SK-N-SH treated with all-trans-retinoic acid at 6 μM for 48 hours (cell line): ENCODE measurements at regions not wholly inside any gene's neighbourhood (a gene's known extent, or its start where the extent isn't known, plus 50 kb on each side); places are given as distances from the start of the nearest gene placed in this dataset.

Experiments
- ATAC-seq: fragments of 200-7000 bp; cut with Tn5 transposase; 3 replicates; pipeline ENCODE4 v1.9.1; 2020; ENCODE audit warnings: mild to moderate bottlenecking, moderate library complexity
- BACH2 ChIP-seq: fragments of 250-450 bp; sonication (Bioruptor Pico); IDR thresholded peaks from 2 replicates; pipeline ENCODE4 v1.9.0; 2021; ENCODE audit warnings: mild to moderate bottlenecking, borderline replicate concordance
- CSDC2 ChIP-seq: fragments of 250-450 bp; sonication (Bioruptor Pico); IDR thresholded peaks from 2 replicates; pipeline ENCODE4 v1.5.0; 2020; ENCODE audit warnings: mild to moderate bottlenecking, moderate library complexity
- ESRRG ChIP-seq: fragments of 250-450 bp; sonication (Bioruptor Pico); IDR thresholded peaks from 2 replicates; pipeline ENCODE4 v1.6.1; 2021; ENCODE audit warnings: mild to moderate bottlenecking
- GLIS3 ChIP-seq: fragments of 250-450 bp; sonication (Bioruptor Pico); IDR thresholded peaks from 2 replicates; pipeline ENCODE4 v1.5.0; 2020; ENCODE audit warnings: mild to moderate bottlenecking, moderate library complexity
- ISL1 ChIP-seq: fragments of 250-450 bp; sonication (Bioruptor Pico); IDR thresholded peaks from 2 replicates; pipeline ENCODE4 v2.1.2; 2022; ENCODE audit warnings: mild to moderate bottlenecking, moderate library complexity
- OSR1 ChIP-seq: fragments of 250-450 bp; sonication (Bioruptor Pico); IDR thresholded peaks from 2 replicates; pipeline ENCODE4 v1.8.0; 2022; ENCODE audit warnings: moderate library complexity, mild to moderate bottlenecking, inconsistent platforms
- PPARA ChIP-seq: fragments of 250-450 bp; sonication (Bioruptor Pico); IDR thresholded peaks from 2 replicates; pipeline ENCODE4 v1.5.0; 2020; ENCODE audit warnings: mild to moderate bottlenecking, borderline replicate concordance
- RARB ChIP-seq: fragments of 250-450 bp; sonication (Bioruptor Pico); IDR thresholded peaks from 2 replicates; pipeline ENCODE4 v1.8.0; 2021; ENCODE audit warnings: mild to moderate bottlenecking, moderate library complexity
- SNAI2 ChIP-seq: fragments of 250-450 bp; sonication (Bioruptor Pico); IDR thresholded peaks from 2 replicates; pipeline ENCODE4 v1.5.0; 2020; ENCODE audit warnings: mild to moderate bottlenecking, moderate library complexity
- TCF4 ChIP-seq: fragments of 250-450 bp; sonication (Bioruptor Pico); IDR thresholded peaks from 2 replicates; pipeline ENCODE4 v1.8.0; 2021; ENCODE audit warnings: mild to moderate bottlenecking, moderate library complexity, borderline replicate concordance
- TOX ChIP-seq: fragments of 250-450 bp; sonication (Bioruptor Pico); IDR thresholded peaks from 2 replicates; pipeline ENCODE4 v1.8.0; 2021; ENCODE audit warnings: mild to moderate bottlenecking, moderate library complexity, borderline replicate concordance
- ZC3H10 ChIP-seq: fragments of 250-450 bp; sonication (Bioruptor Pico); IDR thresholded peaks from 2 replicates; pipeline ENCODE4 v1.5.1; 2021; ENCODE audit warnings: mild to moderate bottlenecking, moderate library complexity
- ZFP30 ChIP-seq: fragments of 450-650 bp; formaldehyde crosslinking; IDR thresholded peaks from 2 replicates; pipeline ENCODE4 v1.5.0; 2022; ENCODE audit warnings: mild to moderate bottlenecking, moderate library complexity
- ZNF565 ChIP-seq: fragments of 450-650 bp; formaldehyde crosslinking; conservative IDR thresholded peaks from 2 replicates; pipeline ENCODE4 v1.5.0; 2020; ENCODE audit warnings: low read depth, mild to moderate bottlenecking, moderate library complexity
- ZNF70 ChIP-seq: fragments of 450-650 bp; formaldehyde crosslinking; IDR thresholded peaks from 2 replicates; pipeline ENCODE4 v1.5.0; 2020; ENCODE audit warnings: mild to moderate bottlenecking, moderate library complexity
- ZNF8 ChIP-seq: fragments of 450-650 bp; formaldehyde crosslinking; IDR thresholded peaks from 2 replicates; pipeline ENCODE4 v1.5.0; 2020; ENCODE audit warnings: mild to moderate bottlenecking, moderate library complexity
- TF ChIP-seq, protein P1 (sequence below): fragments of 250-450 bp; sonication (Bioruptor Pico); IDR thresholded peaks from 2 replicates; pipeline ENCODE4 v1.8.0; 2021; ENCODE audit warnings: low read depth, mild to moderate bottlenecking, moderate library complexity, borderline replicate concordance
- TF ChIP-seq, protein P2 (sequence below): fragments of 250-450 bp; sonication (Bioruptor Pico); IDR thresholded peaks from 2 replicates; pipeline ENCODE4 v1.8.0; 2020; ENCODE audit warnings: mild to moderate bottlenecking, moderate library complexity, borderline replicate concordance
- TF ChIP-seq, protein P3 (sequence below): fragments of 250-450 bp; sonication (Bioruptor Pico); IDR thresholded peaks from 2 replicates; pipeline ENCODE4 v1.5.0; 2020; ENCODE audit warnings: mild to moderate bottlenecking, moderate library complexity
- TF ChIP-seq, protein P4 (sequence below): fragments of 250-450 bp; sonication (Bioruptor Pico); IDR thresholded peaks from 2 replicates; pipeline ENCODE4 v1.5.1; 2020; ENCODE audit warnings: low read depth, mild to moderate bottlenecking, moderate library complexity

DNA sequence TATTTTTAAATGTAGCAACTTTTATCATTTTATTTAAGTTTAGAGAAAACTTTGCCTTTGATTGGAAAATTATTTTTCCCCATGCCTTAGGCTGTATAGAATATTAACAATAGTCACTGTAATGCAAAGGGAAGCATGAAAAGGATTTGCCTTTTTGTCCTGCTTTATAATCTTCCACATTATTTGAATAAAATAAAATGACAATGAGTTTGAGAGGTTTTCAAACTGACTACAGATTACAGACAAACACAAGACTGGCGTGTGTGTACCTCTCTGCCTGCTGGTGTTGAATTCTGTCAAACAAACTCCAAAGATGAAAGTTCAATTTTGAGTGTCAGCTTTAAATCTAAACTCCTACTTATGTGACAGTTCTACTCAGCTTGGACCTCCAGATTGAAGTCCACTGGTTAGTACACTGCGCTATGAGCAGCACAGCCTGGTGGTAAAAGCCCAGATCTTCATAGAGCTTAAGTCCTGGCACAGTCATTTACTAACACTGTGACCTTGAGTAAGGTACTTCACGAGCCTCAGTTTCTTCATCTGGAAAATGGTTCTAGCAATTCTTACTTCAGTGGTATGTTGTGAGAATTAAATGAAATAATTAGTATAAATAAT lies 98.3 kb upstream of the CPNE8 start:
- no peak for ATAC-seq
- TF ChIP-seq ZNF8 (CRISPR knock-in tag): no peak
- TF ChIP-seq ESRRG (CRISPR knock-in tag): no peak
- TF ChIP-seq GLIS3 (CRISPR knock-in tag): no peak
- TF ChIP-seq, protein P1, sequence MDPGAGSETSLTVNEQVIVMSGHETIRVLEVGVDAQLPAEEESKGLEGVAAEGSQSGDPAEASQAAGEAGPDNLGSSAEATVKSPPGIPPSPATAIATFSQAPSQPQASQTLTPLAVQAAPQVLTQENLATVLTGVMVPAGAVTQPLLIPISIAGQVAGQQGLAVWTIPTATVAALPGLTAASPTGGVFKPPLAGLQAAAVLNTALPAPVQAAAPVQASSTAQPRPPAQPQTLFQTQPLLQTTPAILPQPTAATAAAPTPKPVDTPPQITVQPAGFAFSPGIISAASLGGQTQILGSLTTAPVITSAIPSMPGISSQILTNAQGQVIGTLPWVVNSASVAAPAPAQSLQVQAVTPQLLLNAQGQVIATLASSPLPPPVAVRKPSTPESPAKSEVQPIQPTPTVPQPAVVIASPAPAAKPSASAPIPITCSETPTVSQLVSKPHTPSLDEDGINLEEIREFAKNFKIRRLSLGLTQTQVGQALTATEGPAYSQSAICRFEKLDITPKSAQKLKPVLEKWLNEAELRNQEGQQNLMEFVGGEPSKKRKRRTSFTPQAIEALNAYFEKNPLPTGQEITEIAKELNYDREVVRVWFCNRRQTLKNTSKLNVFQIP (CRISPR knock-in tag): no peak
- no peak for TF ChIP-seq ISL1
- no peak for TF ChIP-seq ZNF565 (CRISPR knock-in tag)
- no peak for TF ChIP-seq TCF4 (CRISPR knock-in tag)
- no peak for TF ChIP-seq PPARA
- TF ChIP-seq, protein P2, sequence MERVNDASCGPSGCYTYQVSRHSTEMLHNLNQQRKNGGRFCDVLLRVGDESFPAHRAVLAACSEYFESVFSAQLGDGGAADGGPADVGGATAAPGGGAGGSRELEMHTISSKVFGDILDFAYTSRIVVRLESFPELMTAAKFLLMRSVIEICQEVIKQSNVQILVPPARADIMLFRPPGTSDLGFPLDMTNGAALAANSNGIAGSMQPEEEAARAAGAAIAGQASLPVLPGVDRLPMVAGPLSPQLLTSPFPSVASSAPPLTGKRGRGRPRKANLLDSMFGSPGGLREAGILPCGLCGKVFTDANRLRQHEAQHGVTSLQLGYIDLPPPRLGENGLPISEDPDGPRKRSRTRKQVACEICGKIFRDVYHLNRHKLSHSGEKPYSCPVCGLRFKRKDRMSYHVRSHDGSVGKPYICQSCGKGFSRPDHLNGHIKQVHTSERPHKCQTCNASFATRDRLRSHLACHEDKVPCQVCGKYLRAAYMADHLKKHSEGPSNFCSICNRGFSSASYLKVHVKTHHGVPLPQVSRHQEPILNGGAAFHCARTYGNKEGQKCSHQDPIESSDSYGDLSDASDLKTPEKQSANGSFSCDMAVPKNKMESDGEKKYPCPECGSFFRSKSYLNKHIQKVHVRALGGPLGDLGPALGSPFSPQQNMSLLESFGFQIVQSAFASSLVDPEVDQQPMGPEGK (CRISPR knock-in tag): no peak
- no peak for TF ChIP-seq ZFP30 (CRISPR knock-in tag)
- TF ChIP-seq ZNF70 (CRISPR knock-in tag): no peak
- TF ChIP-seq CSDC2 (CRISPR knock-in tag): no peak
- TF ChIP-seq, protein P3, sequence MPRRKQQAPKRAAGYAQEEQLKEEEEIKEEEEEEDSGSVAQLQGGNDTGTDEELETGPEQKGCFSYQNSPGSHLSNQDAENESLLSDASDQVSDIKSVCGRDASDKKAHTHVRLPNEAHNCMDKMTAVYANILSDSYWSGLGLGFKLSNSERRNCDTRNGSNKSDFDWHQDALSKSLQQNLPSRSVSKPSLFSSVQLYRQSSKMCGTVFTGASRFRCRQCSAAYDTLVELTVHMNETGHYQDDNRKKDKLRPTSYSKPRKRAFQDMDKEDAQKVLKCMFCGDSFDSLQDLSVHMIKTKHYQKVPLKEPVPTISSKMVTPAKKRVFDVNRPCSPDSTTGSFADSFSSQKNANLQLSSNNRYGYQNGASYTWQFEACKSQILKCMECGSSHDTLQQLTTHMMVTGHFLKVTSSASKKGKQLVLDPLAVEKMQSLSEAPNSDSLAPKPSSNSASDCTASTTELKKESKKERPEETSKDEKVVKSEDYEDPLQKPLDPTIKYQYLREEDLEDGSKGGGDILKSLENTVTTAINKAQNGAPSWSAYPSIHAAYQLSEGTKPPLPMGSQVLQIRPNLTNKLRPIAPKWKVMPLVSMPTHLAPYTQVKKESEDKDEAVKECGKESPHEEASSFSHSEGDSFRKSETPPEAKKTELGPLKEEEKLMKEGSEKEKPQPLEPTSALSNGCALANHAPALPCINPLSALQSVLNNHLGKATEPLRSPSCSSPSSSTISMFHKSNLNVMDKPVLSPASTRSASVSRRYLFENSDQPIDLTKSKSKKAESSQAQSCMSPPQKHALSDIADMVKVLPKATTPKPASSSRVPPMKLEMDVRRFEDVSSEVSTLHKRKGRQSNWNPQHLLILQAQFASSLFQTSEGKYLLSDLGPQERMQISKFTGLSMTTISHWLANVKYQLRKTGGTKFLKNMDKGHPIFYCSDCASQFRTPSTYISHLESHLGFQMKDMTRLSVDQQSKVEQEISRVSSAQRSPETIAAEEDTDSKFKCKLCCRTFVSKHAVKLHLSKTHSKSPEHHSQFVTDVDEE (CRISPR knock-in tag): no peak
- TF ChIP-seq OSR1 (CRISPR knock-in tag): no peak
- no peak for TF ChIP-seq BACH2 (CRISPR knock-in tag)
- TF ChIP-seq SNAI2 (CRISPR knock-in tag): no peak
- no peak for TF ChIP-seq TOX
- TF ChIP-seq RARB (CRISPR knock-in tag): no peak

DNA sequence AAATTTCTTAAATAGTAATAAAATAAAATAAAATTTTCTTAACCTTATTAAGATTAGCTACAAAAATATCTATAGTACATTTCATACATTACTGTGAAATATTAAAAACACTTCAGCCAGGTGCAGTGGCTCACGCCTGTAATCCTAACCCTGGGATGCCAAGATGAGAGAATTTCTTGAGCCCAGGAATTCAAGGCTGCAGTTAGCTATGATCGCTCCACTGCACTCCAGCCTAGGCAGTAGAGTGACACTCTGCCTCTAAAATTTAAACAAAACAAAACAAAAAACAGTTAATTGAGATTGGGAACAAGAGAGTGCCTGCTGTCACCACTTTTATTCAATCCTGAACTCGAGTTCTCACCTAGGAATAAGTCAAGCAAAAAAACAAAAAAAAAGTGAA lies 95.0 kb upstream of the CPNE8 start:
- no peak for TF ChIP-seq PPARA
- TF ChIP-seq ZC3H10 (CRISPR knock-in tag): no peak
- TF ChIP-seq, protein P4, sequence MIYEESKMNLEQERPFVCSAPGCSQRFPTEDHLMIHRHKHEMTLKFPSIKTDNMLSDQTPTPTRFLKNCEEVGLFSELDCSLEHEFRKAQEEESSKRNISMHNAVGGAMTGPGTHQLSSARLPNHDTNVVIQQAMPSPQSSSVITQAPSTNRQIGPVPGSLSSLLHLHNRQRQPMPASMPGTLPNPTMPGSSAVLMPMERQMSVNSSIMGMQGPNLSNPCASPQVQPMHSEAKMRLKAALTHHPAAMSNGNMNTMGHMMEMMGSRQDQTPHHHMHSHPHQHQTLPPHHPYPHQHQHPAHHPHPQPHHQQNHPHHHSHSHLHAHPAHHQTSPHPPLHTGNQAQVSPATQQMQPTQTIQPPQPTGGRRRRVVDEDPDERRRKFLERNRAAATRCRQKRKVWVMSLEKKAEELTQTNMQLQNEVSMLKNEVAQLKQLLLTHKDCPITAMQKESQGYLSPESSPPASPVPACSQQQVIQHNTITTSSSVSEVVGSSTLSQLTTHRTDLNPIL (CRISPR knock-in tag): no peak
- no peak for TF ChIP-seq TCF4 (CRISPR knock-in tag)
- TF ChIP-seq, protein P2 (CRISPR knock-in tag): no peak
- TF ChIP-seq ESRRG (CRISPR knock-in tag): no peak
- no peak for TF ChIP-seq CSDC2 (CRISPR knock-in tag)
- ATAC-seq: no peak

DNA sequence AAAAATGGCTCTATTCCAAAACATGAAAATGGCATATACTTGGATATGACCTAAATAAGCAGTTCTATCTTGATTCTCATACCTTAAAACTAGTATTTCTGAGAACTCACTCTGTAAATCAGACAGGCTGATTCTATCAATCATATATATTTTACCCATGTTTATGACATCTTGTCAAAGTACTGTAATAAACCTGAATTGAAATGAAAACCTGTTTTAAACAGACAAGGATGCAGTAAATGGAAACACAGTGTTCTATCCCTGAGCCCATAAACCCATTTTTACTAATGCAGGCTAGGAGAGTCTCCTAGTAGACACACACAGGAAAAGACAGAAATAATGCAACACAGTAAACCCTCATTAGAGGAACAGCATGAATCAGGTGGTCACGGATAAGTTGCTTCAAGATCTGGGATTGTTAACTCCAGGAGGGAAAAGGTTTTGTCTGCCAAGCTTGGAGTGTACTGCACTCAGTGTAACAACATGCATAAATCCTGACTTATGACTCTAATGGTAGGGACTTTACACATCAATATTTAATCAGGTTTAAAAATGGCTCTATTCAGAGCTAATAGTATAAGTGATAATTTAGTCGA lies 93.6 kb upstream of the CPNE8 start:
- TF ChIP-seq ZNF565 (CRISPR knock-in tag): no peak
- no peak for TF ChIP-seq ESRRG (CRISPR knock-in tag)
- 0 out of 2 replicates have a peak, but pooled peaks have one; percentile 8 for TF ChIP-seq ISL1
- no peak for ATAC-seq
